ENCODE measurements at regions not wholly inside any gene's neighbourhood (a gene's known extent, or its start where the extent isn't known, plus 50 kb on each side); places are given as distances from the start of the nearest gene placed in this dataset.
"Not testable (repeated sequence)": the region's sequence is repeated elsewhere in the genome, so short reads cannot be mapped to it uniquely, and the experiment has no call there.

- no peak for DNase-seq (ENCODE audit: low read depth, low spot score)
Measured at GRCh38 chr9:95785209-95785608, 90.3 kb upstream of the ERCC6L2 start.

- DNase-seq (ENCODE audit: low read depth, low spot score), result no peak
Measured at GRCh38 chr9:95784318-95784717, 91.2 kb upstream of the ERCC6L2 start.

- DNase-seq (ENCODE audit: low read depth, low spot score), result no peak
Measured at GRCh38 chr9:95783426-95783975, 92.0 kb upstream of the ERCC6L2 start.

- DNase-seq (ENCODE audit: low read depth, low spot score), result no peak
Measured at GRCh38 chr9:95780751-95781150, 94.7 kb upstream of the ERCC6L2 start.

- DNase-seq (ENCODE audit: low read depth, low spot score), result no peak
Measured at GRCh38 chr9:95780121-95780520, 95.4 kb upstream of the ERCC6L2 start.

- DNase-seq (ENCODE audit: low read depth, low spot score), result not testable (repeated sequence)
Measured at GRCh38 chr9:95779597-95779996, 95.9 kb upstream of the ERCC6L2 start.

GRCh38 chr9:95778957-95779356, 96.5 kb upstream of the ERCC6L2 start:
- DNase-seq (ENCODE audit: low read depth, low spot score), result no peak

GRCh38 chr9:95777136-95777535, 98.4 kb upstream of the ERCC6L2 start:
- DNase-seq (ENCODE audit: low read depth, low spot score), result no peak

- DNase-seq (ENCODE audit: low read depth, low spot score), result no peak
Measured at GRCh38 chr9:95776176-95776575, 99.3 kb upstream of the ERCC6L2 start.

GRCh38 chr9:95775191-95775590, 100.3 kb upstream of the ERCC6L2 start:
- DNase-seq (ENCODE audit: low read depth, low spot score), result no peak

- DNase-seq (ENCODE audit: low read depth, low spot score), result no peak
Measured at GRCh38 chr9:95773053-95773418, 102.5 kb upstream of the ERCC6L2 start.

- no peak for DNase-seq (ENCODE audit: low read depth, low spot score)
Measured at GRCh38 chr9:95772320-95773052, 103.0 kb upstream of the ERCC6L2 start.

GRCh38 chr9:95771556-95772246, 103.8 kb upstream of the ERCC6L2 start:
- DNase-seq (ENCODE audit: low read depth, low spot score), result peak; percentile 45

- no peak for DNase-seq (ENCODE audit: low read depth, low spot score)
Measured at GRCh38 chr9:95770653-95771131, 104.8 kb upstream of the ERCC6L2 start.

GRCh38 chr9:95769909-95770433, 105.5 kb upstream of the ERCC6L2 start:
- DNase-seq (ENCODE audit: low read depth, low spot score), result no peak

- no peak for DNase-seq (ENCODE audit: low read depth, low spot score)
Measured at GRCh38 chr9:95769473-95769872, 106.0 kb upstream of the ERCC6L2 start.

- DNase-seq (ENCODE audit: low read depth, low spot score), result no peak
Measured at GRCh38 chr9:95766906-95767305, 108.6 kb upstream of the ERCC6L2 start.

GRCh38 chr9:95764533-95765319, 110.8 kb upstream of the ERCC6L2 start:
- no peak for DNase-seq (ENCODE audit: low read depth, low spot score)

GRCh38 chr9:95763983-95764382, 111.5 kb upstream of the ERCC6L2 start:
- no peak for DNase-seq (ENCODE audit: low read depth, low spot score)

GRCh38 chr9:95763006-95763405, 112.5 kb upstream of the ERCC6L2 start:
- DNase-seq (ENCODE audit: low read depth, low spot score), result no peak

GRCh38 chr9:95762322-95762721, 113.2 kb upstream of the ERCC6L2 start:
- DNase-seq (ENCODE audit: low read depth, low spot score), result no peak

- DNase-seq (ENCODE audit: low read depth, low spot score), result no peak
Measured at GRCh38 chr9:95760791-95761190, 114.7 kb upstream of the ERCC6L2 start.
